GM19468 (cell line): ENCODE measurements at regions not wholly inside any gene's neighbourhood (a gene's known extent, or its start where the extent isn't known, plus 50 kb on each side); places are given as distances from the start of the nearest gene placed in this dataset.
A peak's percentile ranks its signal among the peaks of the same experiment; 100 is the strongest.

Experiments
- ATAC-seq: cut with Tn5 transposase; IDR thresholded peaks from one replicate; pipeline ENCODE4 v1.9.1; 2021; ENCODE audit warnings: mild to moderate bottlenecking, moderate library complexity, moderate number of reproducible peaks; ENCODE audit not compliant: unreplicated experiment; ENCODE audit errors: extremely low read depth

DNA sequence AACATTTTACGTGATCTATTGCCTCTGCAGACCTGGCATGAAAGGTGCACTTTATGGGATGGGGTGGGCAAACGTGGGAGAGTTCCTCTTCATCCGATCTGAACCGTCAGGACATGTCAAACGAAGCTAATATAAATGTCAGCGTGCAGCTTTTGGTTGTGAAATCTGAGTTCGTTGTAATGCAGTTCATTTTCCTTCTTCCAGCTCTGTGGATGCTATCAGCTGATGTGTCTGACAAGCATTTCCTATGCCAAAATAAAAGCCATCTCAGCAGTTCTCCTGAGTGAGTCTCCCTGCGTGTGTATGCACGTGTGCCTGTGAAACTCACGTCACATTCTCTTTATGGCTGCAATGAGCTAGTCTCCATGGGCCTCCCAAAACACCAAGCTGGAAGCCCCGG is 512.3 kb downstream of the MCTP2 start:
- no peak for ATAC-seq

DNA sequence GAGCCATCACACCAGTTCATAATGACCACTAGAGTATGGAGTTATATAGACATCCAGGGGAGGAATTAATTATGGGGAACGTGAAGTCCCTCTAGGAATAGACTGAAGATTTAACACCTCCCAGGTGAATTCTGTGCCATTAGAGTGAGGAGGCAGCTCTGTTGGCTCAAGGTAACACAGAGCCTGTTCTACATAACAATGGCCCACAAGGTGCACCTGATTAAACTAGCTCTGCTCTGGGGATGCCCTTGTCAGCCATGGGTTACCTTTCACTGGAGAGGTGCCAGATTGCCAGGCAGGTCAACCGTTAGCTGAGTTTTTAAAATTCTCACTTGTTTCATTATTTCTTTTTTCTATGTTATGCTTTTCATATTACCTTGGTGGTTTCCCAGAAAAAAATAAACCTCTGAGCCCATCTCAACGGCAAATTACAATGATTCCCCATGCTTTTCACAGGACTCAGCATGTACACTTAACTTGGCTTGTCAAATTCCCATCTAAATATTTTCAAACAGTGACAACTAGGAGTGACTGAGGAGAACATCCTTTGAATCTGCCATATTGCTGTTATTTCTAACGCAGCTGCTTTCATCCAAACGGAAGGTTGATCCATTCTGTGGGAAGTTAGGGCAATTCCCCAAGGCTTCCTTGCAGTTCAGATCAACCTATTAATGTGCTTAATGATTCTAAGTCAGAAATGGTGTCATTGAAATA is 512.9 kb downstream of the MCTP2 start:
- no peak for ATAC-seq

DNA sequence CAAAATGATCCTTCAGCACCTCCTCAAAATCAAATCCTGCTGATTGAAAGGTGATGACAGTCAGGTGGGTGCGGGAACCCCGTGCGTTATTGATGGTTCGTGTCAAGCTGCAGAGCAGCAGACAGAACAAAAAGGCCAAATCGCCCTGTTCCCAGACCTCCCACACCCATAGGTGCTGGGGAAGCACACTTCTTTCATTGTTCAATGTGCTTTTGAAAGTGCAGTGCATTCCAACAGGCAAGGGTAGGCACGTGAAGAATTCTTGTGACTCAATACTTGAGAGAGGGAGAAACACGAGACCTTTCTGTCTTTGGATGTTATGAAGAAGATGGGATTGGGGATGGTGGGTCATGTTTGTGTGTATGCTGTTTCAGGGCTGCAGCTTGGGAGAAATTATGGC is 514.0 kb downstream of the MCTP2 start:
- ATAC-seq, result no peak

DNA sequence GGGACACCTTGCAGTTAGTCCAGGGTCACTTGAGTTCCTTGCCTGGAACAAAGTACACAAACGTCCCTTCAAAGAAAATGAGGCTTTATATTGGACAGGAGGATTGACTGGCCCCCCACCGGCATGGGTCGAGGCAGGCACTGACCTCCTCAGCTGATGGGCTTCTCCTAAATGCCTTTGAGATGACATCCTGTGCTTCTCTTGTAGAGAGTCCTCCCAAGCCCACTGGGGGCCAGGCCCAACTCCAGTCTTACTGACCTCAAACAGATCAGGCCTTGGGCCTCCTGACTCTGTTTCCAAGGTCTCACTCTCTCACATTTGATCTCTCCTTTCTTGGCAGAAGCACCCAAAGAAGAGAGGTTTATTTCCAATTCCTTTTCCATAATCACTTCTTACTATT is 516.1 kb downstream of the MCTP2 start:
- no peak for ATAC-seq

DNA sequence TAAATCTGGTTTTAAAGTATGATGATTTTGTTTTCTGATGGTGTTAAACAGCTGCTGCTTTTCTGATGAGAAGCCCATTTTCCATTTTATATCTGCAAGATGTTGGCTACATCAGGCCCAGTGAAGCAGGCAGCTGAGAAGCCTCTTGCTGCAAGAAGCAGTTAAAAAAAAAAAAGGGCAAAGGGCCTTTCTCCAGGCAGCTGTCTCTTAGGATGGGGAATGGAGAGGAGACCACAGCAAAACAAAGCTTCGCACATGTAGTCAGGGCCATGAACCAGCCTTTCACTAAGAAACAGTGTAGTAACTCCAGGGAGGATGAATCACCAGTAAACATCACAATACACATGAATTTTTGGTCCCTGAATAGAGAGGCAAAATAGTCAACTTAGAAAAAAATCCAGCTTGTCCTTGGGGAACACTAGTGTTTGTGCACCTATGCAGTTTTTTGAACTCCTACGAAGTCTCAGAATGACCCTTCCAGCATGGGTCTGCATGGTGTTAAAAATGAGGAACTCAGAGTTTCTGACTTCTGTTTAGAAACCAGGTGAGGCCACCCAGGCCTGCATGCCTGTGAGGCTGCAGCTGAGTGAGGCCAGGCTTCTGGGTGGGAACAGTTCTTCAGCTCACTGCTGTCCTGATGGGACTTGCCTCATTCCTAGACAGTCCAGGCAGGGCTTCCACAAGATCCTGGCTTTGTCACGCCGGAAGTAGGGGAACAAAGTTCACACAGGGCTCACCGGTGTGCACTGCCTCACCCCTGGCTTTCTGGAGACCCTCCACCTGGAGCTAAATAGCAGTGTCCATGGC is 518.7 kb downstream of the MCTP2 start:
- peak; percentile 46 for ATAC-seq

DNA sequence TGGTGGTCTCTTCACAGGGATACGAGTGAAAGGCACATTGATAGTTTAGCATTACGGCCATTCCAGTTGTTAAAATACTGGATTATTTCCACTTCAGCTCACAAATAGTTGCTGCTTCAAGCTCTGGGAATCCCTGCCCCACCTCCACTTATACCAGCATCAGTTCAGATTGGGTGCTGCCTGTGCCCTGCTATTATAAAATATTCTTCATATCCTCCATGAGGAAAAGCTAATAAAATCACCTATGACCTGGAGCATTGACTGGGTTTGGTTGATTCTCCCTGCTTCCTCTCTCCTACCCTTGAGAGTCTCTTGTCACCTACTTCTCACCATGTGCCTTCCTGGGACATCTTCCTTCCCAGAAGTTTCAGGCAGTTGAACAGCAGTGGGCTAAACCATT is 529.0 kb downstream of the MCTP2 start:
- no peak for ATAC-seq

DNA sequence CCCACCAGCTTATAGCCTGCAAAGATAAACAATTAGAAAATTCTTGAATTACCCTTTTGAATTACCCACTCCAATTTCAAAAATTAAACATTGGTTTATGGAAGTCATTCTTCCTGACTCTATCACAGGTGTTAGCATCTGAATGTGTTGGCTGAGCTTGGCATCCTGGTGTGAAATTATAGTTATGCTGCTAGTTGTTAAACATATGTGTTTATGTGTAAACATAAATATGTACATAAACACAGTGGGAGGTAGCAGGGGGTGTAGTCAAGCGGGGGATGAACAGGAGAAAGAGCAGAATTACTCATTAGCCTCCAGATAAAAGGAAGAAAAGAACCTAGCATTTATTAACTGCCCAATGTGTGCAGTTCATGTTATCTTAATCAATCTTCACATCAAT is 530.2 kb downstream of the MCTP2 start:
- no peak for ATAC-seq

DNA sequence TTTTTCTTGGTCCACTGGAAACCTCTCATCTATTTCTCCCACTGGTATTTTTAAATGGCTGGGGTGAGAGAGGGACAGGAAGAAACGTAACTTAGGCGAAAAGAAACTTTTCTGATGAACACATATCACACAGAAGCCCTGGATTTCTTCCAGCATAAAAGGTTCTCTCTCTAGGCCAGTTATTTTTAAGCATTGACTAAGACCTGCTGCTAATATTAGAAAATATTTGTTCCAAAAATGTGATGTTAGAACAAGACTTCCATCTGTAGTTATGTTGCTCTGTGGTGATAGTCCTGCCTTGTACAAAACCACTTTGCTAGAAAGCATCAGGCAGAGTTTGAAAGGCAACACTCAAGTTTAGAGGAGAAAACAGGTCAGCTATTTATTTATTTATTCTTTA is 537.7 kb downstream of the MCTP2 start:
- no peak for ATAC-seq

DNA sequence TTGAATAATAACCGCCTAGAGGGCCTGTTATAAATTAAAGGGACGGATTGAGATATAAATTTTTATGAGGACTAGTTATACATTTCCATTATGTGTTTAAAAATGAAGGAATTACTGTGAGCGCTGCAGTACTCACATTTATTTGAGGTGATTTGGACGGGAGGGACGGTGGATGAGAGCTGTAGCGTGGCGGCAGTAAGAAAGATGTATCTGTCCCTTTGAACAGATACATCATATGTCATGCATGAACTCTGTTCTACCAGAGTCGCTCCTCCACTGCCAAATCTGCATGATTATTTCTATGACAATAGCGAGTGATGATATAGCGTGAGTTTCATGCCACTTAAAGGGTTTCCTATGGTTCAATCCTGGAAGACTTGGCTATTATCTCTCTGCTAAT is 538.8 kb downstream of the MCTP2 start:
- no peak for ATAC-seq

DNA sequence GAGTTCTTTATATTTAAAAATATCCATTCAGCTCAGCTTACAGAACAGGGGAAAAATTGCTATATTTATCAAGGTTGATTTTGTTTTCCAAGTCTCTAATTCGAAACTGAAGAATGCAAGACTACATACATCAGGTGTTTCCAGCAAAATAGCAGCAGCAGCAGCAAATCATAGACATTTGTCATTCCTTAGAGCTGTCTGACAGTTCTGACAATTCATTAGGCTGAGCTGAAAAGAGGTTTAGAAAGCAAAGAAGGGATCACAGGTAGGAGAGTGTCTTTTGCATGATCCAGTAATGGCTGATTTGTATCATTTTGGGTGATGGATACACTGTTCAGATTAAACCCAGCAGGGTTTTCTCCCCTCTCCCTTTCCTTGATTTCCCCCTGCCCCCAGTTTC is 545.7 kb downstream of the MCTP2 start:
- ATAC-seq, result no peak

DNA sequence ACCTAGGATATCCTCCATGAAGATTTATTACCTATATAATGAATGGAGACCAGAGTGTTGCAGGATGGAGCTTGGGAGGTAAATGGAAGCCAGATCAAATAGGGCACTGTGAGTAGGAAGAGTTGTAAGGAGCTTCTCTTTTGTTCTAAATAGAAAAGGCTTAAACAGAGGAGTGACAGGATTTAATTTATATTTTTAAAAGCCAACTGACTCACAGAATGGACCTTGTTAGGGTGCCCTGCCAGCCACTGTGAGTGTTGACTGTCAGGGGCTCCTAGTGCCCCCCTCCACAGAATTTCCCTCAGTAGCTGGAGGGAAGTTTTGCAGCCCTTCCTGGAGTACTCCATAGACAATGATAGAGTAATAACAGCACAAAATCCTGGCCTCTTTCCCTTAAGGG is 547.5 kb downstream of the MCTP2 start:
- no peak for ATAC-seq

DNA sequence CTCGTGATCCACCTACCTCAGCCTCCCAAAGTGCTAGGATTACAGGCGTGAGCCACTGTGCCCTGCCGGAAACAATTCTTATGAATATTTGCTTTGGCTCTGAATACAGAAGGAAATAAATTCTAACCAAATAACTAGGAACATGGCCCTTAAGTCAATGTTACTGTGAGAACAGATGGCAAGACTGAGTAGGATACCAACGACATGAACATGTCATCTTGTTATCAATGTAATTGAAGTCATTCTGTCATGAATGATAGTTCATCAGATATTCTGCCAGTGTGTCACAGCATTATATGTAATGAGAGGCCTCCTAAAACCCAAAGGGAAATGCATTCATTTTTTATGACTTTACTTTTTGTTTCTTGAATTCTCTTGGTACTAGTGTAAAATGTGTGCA is 548.8 kb downstream of the MCTP2 start:
- no peak for ATAC-seq

DNA sequence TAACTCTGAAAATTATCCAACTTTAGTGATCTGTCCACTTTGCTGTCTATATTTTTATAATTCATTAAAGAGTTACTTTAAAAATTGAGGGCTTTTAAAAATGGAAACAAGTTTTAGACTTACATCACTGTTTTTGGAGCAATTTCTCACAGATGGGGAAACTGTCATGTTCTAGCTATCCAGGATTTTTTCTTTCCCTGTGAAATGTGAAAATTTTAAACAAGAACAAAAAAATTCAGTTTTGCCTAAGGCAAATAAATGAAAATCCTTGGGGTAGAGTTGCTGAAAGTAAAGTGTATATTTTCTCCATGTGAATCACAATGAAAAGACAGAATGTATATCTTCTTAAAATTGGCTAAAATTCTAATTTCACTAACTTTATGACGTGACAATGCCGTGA is 553.7 kb downstream of the MCTP2 start:
- ATAC-seq, result no peak

DNA sequence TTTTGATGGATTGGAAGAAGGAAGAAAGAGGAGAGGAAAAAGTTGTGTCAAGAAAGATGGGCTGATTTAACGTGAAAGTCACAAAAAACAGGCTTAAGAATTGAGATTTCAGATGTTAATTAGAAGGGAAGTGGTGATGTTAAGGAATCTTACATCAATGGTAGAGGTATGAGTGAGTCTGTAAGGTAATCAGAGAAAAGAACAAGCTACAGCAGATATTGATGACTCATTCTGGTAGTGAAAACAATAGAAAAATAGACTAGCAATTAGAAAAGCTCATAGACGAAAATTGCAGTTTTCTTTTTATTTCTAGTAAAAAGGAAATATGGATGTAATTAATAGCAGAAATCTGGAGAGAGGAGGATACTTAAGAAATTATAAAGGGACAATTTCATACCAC is 559.6 kb downstream of the MCTP2 start:
- ATAC-seq, result no peak

DNA sequence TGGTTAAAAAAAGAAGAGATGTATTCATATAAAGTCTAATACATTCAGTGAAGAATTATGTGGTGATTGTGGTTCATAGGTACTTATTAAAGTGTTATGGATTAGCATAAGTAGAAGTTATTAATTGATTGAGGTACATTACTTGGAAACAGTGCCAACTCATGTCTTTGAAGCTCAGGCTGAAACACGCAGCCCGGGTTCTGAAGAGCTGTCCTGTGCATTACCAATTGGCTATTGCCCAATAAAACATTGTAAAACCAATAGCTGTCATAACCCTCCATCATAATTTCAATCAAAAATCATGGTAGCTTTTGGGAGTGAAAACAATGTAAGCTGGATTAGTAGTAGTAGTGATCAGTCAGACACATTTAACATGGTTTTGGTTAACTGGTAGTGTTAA is 560.1 kb downstream of the MCTP2 start:
- no peak for ATAC-seq

DNA sequence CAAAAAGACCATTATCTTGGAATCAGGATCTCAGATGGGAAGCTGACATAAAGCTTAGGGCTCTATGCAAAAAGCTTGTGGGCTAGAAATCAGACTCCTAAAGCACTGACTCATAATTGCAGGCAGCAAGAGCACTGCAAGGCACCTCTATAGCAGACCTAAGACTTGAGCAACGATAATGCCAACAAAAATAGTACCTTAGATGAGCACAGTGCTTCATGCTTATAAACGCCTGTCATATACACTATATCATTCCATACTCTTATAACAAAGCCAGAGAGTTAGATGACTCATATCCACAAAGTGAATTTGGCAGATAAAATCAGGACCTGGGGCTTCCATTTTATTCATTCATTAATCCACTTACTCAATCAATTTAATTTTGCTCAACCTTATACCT is 560.8 kb downstream of the MCTP2 start:
- ATAC-seq, result no peak

DNA sequence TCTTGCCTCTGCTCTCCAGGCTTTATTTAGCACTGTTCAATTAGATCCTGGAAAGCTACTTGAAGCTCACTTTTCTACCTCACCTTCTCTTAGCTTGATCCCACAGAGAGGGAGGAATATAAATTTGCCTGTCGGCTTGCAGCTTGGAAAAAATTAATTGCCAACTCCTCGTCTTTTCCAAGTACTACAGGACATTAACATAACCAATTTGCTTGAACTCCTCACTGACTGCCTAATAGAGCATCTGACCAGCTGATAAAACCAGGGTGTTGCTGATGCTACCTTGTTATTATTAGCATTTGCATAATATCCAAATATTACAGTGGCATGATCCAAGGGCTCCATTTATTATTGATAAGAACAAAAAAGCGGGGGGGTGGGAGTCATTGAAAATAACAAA is 561.8 kb downstream of the MCTP2 start:
- ATAC-seq, result no peak

DNA sequence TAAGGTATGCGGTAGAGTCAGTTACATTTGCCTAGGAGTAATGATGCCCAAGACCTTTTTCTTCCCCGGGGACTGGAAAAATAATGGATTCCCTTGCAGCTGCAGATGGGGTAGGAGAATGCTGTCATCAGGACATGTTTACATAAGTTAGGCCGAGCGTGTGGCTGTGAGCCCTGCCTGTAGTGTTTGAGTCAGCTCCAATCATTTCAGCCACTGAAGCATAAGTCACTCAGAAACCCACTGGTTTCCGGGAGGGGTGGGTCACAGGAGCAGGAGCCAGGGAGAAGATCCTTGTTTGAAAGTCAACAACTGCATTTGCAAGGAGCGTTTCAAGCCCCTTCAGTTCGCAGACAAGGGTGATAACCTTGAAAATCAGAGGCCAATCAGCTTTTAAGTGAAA is 562.3 kb downstream of the MCTP2 start:
- no peak for ATAC-seq

DNA sequence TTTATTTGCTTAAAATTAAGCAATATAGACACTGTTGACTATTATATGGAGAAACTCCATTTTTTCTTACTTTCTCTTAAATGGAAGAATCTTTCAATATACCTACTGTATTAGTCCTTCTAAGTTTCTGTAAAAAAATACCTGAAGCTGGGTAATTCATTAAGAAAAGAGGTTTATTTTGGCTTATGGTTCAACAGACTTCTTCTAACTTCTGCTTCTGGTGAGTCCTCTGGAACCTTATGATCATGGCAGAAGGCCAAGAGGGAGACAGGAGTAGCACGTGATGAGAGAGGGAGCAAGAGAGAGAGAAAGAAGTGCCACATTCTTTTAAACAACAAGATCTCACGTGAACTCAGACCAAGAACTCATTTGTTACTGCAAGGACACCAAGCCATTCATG is 573.3 kb downstream of the MCTP2 start:
- no peak for ATAC-seq

DNA sequence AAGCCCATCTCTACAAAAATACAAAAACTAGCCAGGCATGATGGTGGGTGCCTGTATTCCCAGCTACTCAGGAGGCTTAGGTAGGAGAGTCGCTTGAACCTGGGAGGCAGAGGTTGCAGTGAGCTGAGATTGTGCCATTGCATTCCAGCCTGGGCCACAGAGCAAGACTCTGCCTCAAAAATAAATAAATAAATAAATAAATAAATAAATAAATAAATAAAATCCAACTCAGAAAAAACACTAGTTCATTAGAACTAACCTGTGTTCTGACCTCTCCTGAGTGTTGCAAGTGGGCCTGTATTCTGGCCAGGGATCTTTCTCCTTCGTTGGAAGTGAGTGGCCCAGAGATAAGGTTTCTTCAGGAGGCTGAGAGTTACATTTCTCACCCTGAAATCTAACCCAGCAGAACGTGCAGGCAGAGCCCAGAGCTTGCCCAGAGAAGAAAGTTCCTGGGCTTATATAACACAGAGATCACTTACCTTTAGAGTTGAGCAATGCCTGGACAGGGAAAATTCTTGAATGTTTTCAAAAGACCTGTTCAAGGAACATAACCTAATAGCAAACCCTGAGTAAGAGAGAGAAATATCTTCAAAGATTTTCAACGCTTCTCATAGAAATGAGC is 583.9 kb downstream of the MCTP2 start:
- ATAC-seq, result no peak

DNA sequence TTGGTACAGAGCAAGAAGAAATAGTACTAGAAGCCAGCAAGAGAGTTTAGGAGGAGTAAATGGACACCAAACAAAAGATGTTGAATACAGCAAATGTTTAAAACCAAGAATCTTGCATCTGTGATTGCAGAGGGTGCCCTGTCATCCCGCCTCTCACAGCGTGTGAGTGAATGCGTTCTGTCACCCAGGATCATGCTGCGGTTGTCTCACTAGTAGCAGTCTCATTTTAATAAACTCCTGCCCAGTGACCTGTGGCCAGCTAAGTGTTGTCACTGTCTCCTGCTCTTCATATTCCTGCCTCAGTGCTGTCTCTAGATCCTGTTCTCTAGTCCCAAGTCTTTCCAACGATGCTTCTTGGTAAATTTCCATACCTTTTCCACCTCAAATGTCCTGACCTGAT is 584.6 kb downstream of the MCTP2 start:
- no peak for ATAC-seq
